Activated naive CD4-positive, alpha-beta T cell treated with anti-CD3 and anti-CD28 coated beads for 36 hours (primary cell): ENCODE measurements at regions not wholly inside any gene's neighbourhood (a gene's known extent, or its start where the extent isn't known, plus 50 kb on each side); places are given as distances from the start of the nearest gene placed in this dataset.
"Not testable (repeated sequence)": the region's sequence is repeated elsewhere in the genome, so short reads cannot be mapped to it uniquely, and the experiment has no call there.

Experiments used
- CTCF ChIA-PET: fragments of 350-600 bp; sonication (Branson Sonifier 250); formaldehyde crosslinking; loops from one replicate; lab custom pipeline; 2021; ENCODE audit warnings: antibody characterized with exemption; lab: Charles Lee
- DNase-seq: peaks from one replicate; pipeline ENCODE4 v3.0.0-alpha.2; 2020
- H3K27ac Mint-ChIP-seq: one replicate; pipeline ENCODE4 v1.8.0; 2021; ENCODE audit warnings: mild to moderate bottlenecking, mixed read lengths
- H3K27me3 Mint-ChIP-seq: one replicate; pipeline ENCODE4 v1.8.0; 2021; ENCODE audit warnings: low read depth, mixed read lengths
- H3K36me3 Mint-ChIP-seq: one replicate; pipeline ENCODE4 v1.8.0; 2021; ENCODE audit warnings: low read depth, mixed read lengths
- H3K4me1 Mint-ChIP-seq: one replicate; pipeline ENCODE4 v1.8.0; 2021; ENCODE audit warnings: low read depth, mixed read lengths
- H3K4me3 Mint-ChIP-seq: one replicate; pipeline ENCODE4 v1.8.0; 2021; ENCODE audit warnings: mild to moderate bottlenecking, moderate library complexity, mixed read lengths
- H3K9me3 Mint-ChIP-seq: one replicate; pipeline ENCODE4 v1.8.0; 2021; ENCODE audit warnings: mixed read lengths
- intact Hi-C: fragments of 100-400 bp; cut with micrococcal nuclease; formaldehyde crosslinking; loops from one replicate; pipeline ENCODE4 v1.15.1; 2023

- Mint-ChIP-seq H3K27ac (no peak overlapping the region), H3K27me3 (no peaks in the 10 kb centered on the region), H3K4me1 (no peaks in the 10 kb centered on the region), H3K36me3 (no peaks in the 10 kb centered on the region), H3K9me3 (peaks cover 11% of the 10 kb centered on the region), H3K4me3 (no peak overlapping the region)
- intact Hi-C loops, result no loop called here
- CTCF ChIA-PET, result no interaction called here
- DNase-seq, result no peak
Measured at GRCh38 chr4:117676153-117676552, 358.1 kb upstream of the NDST3 start.

GRCh38 chr4:117678861-117679260, 355.4 kb upstream of the NDST3 start:
- peaks cover 11% of the 10 kb centered on the region for H3K9me3 Mint-ChIP-seq
- no peaks in the 10 kb centered on the region for H3K27me3 Mint-ChIP-seq
- CTCF ChIA-PET, result no interaction called here
- no peak for DNase-seq
- no peaks in the 10 kb centered on the region for H3K36me3 Mint-ChIP-seq
- H3K4me1 Mint-ChIP-seq, result no peaks in the 10 kb centered on the region
- no peak overlapping the region for H3K27ac Mint-ChIP-seq
- intact Hi-C loops, result no loop called here
- no peak overlapping the region for H3K4me3 Mint-ChIP-seq

- Mint-ChIP-seq H3K4me3 (no peak overlapping the region), H3K36me3 (no peaks in the 10 kb centered on the region), H3K27me3 (no peaks in the 10 kb centered on the region), H3K27ac (no peak overlapping the region), H3K4me1 (no peaks in the 10 kb centered on the region), H3K9me3 (peaks cover 4% of the 10 kb centered on the region)
- no peak for DNase-seq
- CTCF ChIA-PET, result no interaction called here
- intact Hi-C loops, result no loop called here
Measured at GRCh38 chr4:117691572-117692351, 342.5 kb upstream of the NDST3 start.

GRCh38 chr4:117692538-117692937, 341.7 kb upstream of the NDST3 start:
- Mint-ChIP-seq H3K27me3 (no peaks in the 10 kb centered on the region), H3K9me3 (peaks cover 4% of the 10 kb centered on the region), H3K4me1 (no peaks in the 10 kb centered on the region), H3K27ac (no peak overlapping the region), H3K36me3 (no peaks in the 10 kb centered on the region), H3K4me3 (no peak overlapping the region)
- no peak for DNase-seq
- CTCF ChIA-PET, result no interaction called here
- intact Hi-C loops, result no loop called here

- H3K4me1 Mint-ChIP-seq, result no peaks in the 10 kb centered on the region
- no peak overlapping the region for H3K27ac Mint-ChIP-seq
- H3K27me3 Mint-ChIP-seq, result no peaks in the 10 kb centered on the region
- no peak for DNase-seq
- H3K9me3 Mint-ChIP-seq, result no peaks in the 10 kb centered on the region
- CTCF ChIA-PET, result no interaction called here
- no peak overlapping the region for H3K4me3 Mint-ChIP-seq
- H3K36me3 Mint-ChIP-seq, result no peaks in the 10 kb centered on the region
- intact Hi-C loops, result no loop called here
Measured at GRCh38 chr4:117699595-117699994, 334.7 kb upstream of the NDST3 start.

- DNase-seq, result no peak
- Mint-ChIP-seq H3K36me3 (no peaks in the 10 kb centered on the region), H3K27ac (no peak overlapping the region), H3K9me3 (no peaks in the 10 kb centered on the region), H3K4me3 (no peak overlapping the region), H3K4me1 (no peaks in the 10 kb centered on the region), H3K27me3 (no peaks in the 10 kb centered on the region)
- CTCF ChIA-PET, result no interaction called here
- intact Hi-C loops, result no loop called here
Measured at GRCh38 chr4:117700111-117700892, 334.0 kb upstream of the NDST3 start.

GRCh38 chr4:117702353-117702752, 331.9 kb upstream of the NDST3 start:
- DNase-seq, result no peak
- H3K36me3 Mint-ChIP-seq, result no peaks in the 10 kb centered on the region
- H3K9me3 Mint-ChIP-seq, result no peaks in the 10 kb centered on the region
- no peak overlapping the region for H3K27ac Mint-ChIP-seq
- CTCF ChIA-PET, result interaction anchor here (0.7 kb wide), 2 partner anchors 89 to 113 kb away, joined by 4 read pairs; no protein-coding TSS in a partner anchor
- H3K4me1 Mint-ChIP-seq, result no peaks in the 10 kb centered on the region
- no peaks in the 10 kb centered on the region for H3K27me3 Mint-ChIP-seq
- intact Hi-C loops, result no loop called here
- H3K4me3 Mint-ChIP-seq, result no peak overlapping the region

GRCh38 chr4:117704721-117705120, 329.6 kb upstream of the NDST3 start:
- Mint-ChIP-seq H3K27ac (no peak overlapping the region), H3K9me3 (peaks cover 2% of the 10 kb centered on the region), H3K4me3 (no peak overlapping the region), H3K27me3 (no peaks in the 10 kb centered on the region), H3K36me3 (no peaks in the 10 kb centered on the region), H3K4me1 (no peaks in the 10 kb centered on the region)
- CTCF ChIA-PET, result no interaction called here
- intact Hi-C loops, result no loop called here
- no peak for DNase-seq

- CTCF ChIA-PET, result no interaction called here
- H3K36me3 Mint-ChIP-seq, result no peaks in the 10 kb centered on the region
- H3K27ac Mint-ChIP-seq, result no peak overlapping the region
- H3K9me3 Mint-ChIP-seq, result peaks cover 4% of the 10 kb centered on the region
- no peak for DNase-seq
- no peaks in the 10 kb centered on the region for H3K4me1 Mint-ChIP-seq
- H3K4me3 Mint-ChIP-seq, result no peak overlapping the region
- intact Hi-C loops, result no loop called here
- no peaks in the 10 kb centered on the region for H3K27me3 Mint-ChIP-seq
Measured at GRCh38 chr4:117740736-117741135, 293.6 kb upstream of the NDST3 start.

GRCh38 chr4:117745379-117745778, 288.9 kb upstream of the NDST3 start:
- DNase-seq, H3K4me1 Mint-ChIP-seq, H3K27ac Mint-ChIP-seq, H3K36me3 Mint-ChIP-seq, H3K27me3 Mint-ChIP-seq, intact Hi-C loops, H3K4me3 Mint-ChIP-seq, CTCF ChIA-PET, H3K9me3 Mint-ChIP-seq: not testable (repeated sequence)

GRCh38 chr4:117755438-117755837, 278.8 kb upstream of the NDST3 start:
- no peak overlapping the region for H3K4me3 Mint-ChIP-seq
- no peaks in the 10 kb centered on the region for H3K4me1 Mint-ChIP-seq
- CTCF ChIA-PET, result no interaction called here
- H3K9me3 Mint-ChIP-seq, result peaks cover 14% of the 10 kb centered on the region
- no peaks in the 10 kb centered on the region for H3K36me3 Mint-ChIP-seq
- intact Hi-C loops, result no loop called here
- no peak overlapping the region for H3K27ac Mint-ChIP-seq
- no peak for DNase-seq
- H3K27me3 Mint-ChIP-seq, result no peaks in the 10 kb centered on the region

- Mint-ChIP-seq H3K36me3 (no peaks in the 10 kb centered on the region), H3K27ac (no peak overlapping the region), H3K9me3 (no peaks in the 10 kb centered on the region), H3K4me1 (no peaks in the 10 kb centered on the region), H3K27me3 (no peaks in the 10 kb centered on the region), H3K4me3 (no peak overlapping the region)
- intact Hi-C loops, result no loop called here
- CTCF ChIA-PET, result no interaction called here
- no peak for DNase-seq
Measured at GRCh38 chr4:117768610-117769009, 265.7 kb upstream of the NDST3 start.
